Right lobe of liver (tissue), 6 donors: ENCODE measurements at regions not wholly inside any gene's neighbourhood (a gene's known extent, or its start where the extent isn't known, plus 50 kb on each side); places are given as distances from the start of the nearest gene placed in this dataset.

Experiments used
- ATAC-seq, 4 donors: fragments of 200-7000 bp; cut with Tn5 transposase; one replicate each; pipeline ENCODE4 v1.9.1; 2020; ENCODE audit warnings: mild to moderate bottlenecking in 4 of 4, moderate library complexity in 4 of 4
- DNase-seq, 3 donors: peaks; one replicate each; pipeline ENCODE4 v3.0.0-alpha.2; 2020
- H3K27ac ChIP-seq, 3 donors: fragments of 200-600 bp; one replicate each; pipeline ENCODE4 v1.8.0; 2022
- H3K27me3 ChIP-seq, 2 donors: fragments of 200-600 bp; one replicate each; pipeline ENCODE4 v1.8.0; 2022
- H3K36me3 ChIP-seq, 4 donors: fragments of 200-600 bp; sonication (generic) in 1 of 4; one replicate each; pipeline versions ENCODE4 v1.5.1 to v1.8.0; 2017 to 2022; ENCODE audit warnings: control low read depth in 1 of 4
- H3K4me1 ChIP-seq, 4 donors: fragments of 200-600 bp; sonication (generic) in 1 of 4; one replicate each; pipeline versions ENCODE4 v1.5.1 to v1.8.0; 2017 to 2022; ENCODE audit warnings: control low read depth in 1 of 4
- H3K4me3 ChIP-seq, 3 donors: fragments of 200-600 bp; one replicate each; pipeline ENCODE4 v1.8.0; 2022
- H3K9me3 ChIP-seq, 4 donors: fragments of 200-600 bp; sonication (generic) in 1 of 4; one replicate each; pipeline versions ENCODE4 v1.5.1 to v1.8.0; 2017 to 2022; ENCODE audit warnings: control low read depth in 1 of 4
- POLR2A ChIP-seq: fragments of 450-650 bp; IDR thresholded peaks from one replicate; pipeline ENCODE4 v1.6.1; 2017; ENCODE audit warnings: antibody characterized with exemption, mild to moderate bottlenecking
- WGBS: methylation state at CpG from one replicate; pipeline ENCODE4 v1.1.6; 2018; ENCODE audit warnings: low coverage, low lambda C conversion rate; ENCODE audit not compliant: insufficient coverage; ENCODE audit errors: missing lambda C conversion rate; 5-methylcytosine and 5-hydroxymethylcytosine counted together
- intact Hi-C, 2 donors: fragments of 100-400 bp; cut with DNase I; formaldehyde crosslinking; loops; one replicate each; pipeline versions ENCODE4 v1.11.2 to v1.14.1; 2022
- TF ChIP-seq, protein P1 (sequence below), 4 donors: fragments of 200-600 bp in 3 of 4; fragments of 450-650 bp in 1 of 4; IDR thresholded peaks; one replicate each; pipeline versions ENCODE4 v1.5.1 to v1.8.0; 2016 to 2022; ENCODE audit warnings: antibody characterized with exemption in 4 of 4, mild to moderate bottlenecking in 2 of 4
- donor health status: DM: no; HTN: yes; CAD: no.
- donor health status: DM: no; HTN: no; CAD: no.
- donor health status: DM: no; HTN: no; CAD: no.
- donor health status: DM: no; HTN: yes; CAD: no.
- donor health status: DM: no; HTN: yes; CAD: no.

DNA sequence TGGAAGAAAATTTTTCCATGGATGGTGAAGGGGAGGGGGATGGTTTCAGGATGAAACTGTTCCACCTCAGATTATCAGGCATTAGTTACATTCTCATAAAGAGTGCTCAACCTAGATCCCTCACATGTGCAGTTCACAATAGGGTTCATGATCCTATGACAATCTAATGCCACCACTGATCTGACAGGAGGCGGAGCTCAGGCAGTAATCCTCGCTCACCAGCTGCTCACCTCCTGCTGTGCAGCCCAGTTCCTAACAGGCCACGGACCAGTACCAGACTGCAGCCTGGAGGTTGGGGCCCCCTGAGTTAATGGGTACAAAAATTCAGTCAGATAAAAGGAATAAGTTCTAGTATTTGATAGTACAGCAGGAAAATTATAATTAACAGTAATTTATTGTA lies 337.2 kb downstream of the NPR3 start:
- ATAC-seq (no peak), DNase-seq (no peak)
- no peak overlapping the region for H3K27ac ChIP-seq
- TF ChIP-seq POLR2A: no peak
- TF ChIP-seq, protein P1, sequence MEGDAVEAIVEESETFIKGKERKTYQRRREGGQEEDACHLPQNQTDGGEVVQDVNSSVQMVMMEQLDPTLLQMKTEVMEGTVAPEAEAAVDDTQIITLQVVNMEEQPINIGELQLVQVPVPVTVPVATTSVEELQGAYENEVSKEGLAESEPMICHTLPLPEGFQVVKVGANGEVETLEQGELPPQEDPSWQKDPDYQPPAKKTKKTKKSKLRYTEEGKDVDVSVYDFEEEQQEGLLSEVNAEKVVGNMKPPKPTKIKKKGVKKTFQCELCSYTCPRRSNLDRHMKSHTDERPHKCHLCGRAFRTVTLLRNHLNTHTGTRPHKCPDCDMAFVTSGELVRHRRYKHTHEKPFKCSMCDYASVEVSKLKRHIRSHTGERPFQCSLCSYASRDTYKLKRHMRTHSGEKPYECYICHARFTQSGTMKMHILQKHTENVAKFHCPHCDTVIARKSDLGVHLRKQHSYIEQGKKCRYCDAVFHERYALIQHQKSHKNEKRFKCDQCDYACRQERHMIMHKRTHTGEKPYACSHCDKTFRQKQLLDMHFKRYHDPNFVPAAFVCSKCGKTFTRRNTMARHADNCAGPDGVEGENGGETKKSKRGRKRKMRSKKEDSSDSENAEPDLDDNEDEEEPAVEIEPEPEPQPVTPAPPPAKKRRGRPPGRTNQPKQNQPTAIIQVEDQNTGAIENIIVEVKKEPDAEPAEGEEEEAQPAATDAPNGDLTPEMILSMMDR (IDR thresholded peaks at IDR 0.05): no peak
- H3K27me3 ChIP-seq: no peaks in the 10 kb centered on the region
- intact Hi-C loops: no loop called here
- no peaks in the 10 kb centered on the region for H3K9me3 ChIP-seq
- 50% methylated on average over 1 of the region's 3 CpGs for WGBS
- H3K36me3 ChIP-seq: no peaks in the 10 kb centered on the region
- H3K4me1 ChIP-seq: no peaks in the 10 kb centered on the region
- no peak overlapping the region for H3K4me3 ChIP-seq

DNA sequence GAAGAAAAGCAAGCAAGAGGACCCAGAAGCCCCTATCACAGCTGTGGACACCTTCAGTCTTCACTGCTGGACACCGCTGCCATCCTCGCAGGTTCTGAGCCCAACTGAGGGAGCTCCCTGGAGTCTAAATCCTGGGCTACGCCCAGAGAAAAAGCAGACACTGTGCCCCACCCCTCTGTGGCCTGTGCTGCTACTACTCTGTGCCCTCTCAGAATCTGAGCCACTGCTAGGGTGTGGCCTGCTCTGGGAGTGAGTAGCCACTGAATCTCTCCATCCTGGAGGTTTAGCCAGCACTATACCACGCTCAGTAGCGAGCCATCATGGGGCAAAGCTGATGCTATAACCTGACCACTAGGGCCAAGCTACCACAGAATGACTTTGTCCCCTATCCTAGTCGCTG lies 338.2 kb downstream of the NPR3 start:
- TF ChIP-seq POLR2A: no peak
- TF ChIP-seq, protein P1 (IDR thresholded peaks at IDR 0.05): no peak
- Histone ChIP-seq H3K36me3 (no peaks in the 10 kb centered on the region), H3K27ac (no peak overlapping the region), H3K4me3 (no peak overlapping the region), H3K27me3 (no peaks in the 10 kb centered on the region), H3K4me1 (no peaks in the 10 kb centered on the region), H3K9me3 (no peaks in the 10 kb centered on the region)
- intact Hi-C loops: no loop called here
- WGBS: no CpG with 5 or more reads among the region's 6 CpGs
- no peak for DNase-seq
- ATAC-seq: no peak

- Histone ChIP-seq H3K9me3 (no peaks in the 10 kb centered on the region), H3K27me3 (no peaks in the 10 kb centered on the region), H3K4me3 (no peak overlapping the region), H3K36me3 (no peaks in the 10 kb centered on the region), H3K4me1 (no peaks in the 10 kb centered on the region), H3K27ac (no peak overlapping the region)
- intact Hi-C loops: no loop called here
- no peak for DNase-seq
- no peak for ATAC-seq
- WGBS: no CpG with 5 or more reads among the region's 2 CpGs
- TF ChIP-seq, protein P1 (IDR thresholded peaks at IDR 0.05): no peak
Measured at GRCh38 chr5:33049842-33050241, 338.7 kb downstream of the NPR3 start.

- WGBS: 79% methylated on average over 2 of the region's 3 CpGs
Measured at GRCh38 chr5:33059081-33059480, 348.0 kb downstream of the NPR3 start.

More at GRCh38 chr5:33059081-33059480, 348.0 kb downstream of the NPR3 start:
- H3K4me1 ChIP-seq: no peaks in the 10 kb centered on the region
- intact Hi-C loops: no loop called here
- no peak for ATAC-seq
- no peaks in the 10 kb centered on the region for H3K9me3 ChIP-seq
- H3K36me3 ChIP-seq: no peaks in the 10 kb centered on the region
- no peaks in the 10 kb centered on the region for H3K27me3 ChIP-seq
- H3K27ac ChIP-seq: no peak overlapping the region
- TF ChIP-seq, protein P1 (IDR thresholded peaks at IDR 0.05): no peak
- TF ChIP-seq POLR2A: no peak
- no peak for DNase-seq
- H3K4me3 ChIP-seq: no peak overlapping the region
